A673 (cell line): ENCODE measurements at regions not wholly inside any gene's neighbourhood (a gene's known extent, or its start where the extent isn't known, plus 50 kb on each side); places are given as distances from the start of the nearest gene placed in this dataset.

ENCODE experiments used
- BruUV-seq: library from RNA; stranded (reverse); fragments of 400-500 nt; replicated peaks from 2 replicates; lab custom pipeline; 2021; lab: Mats Ljungman, UMichigan
- CTCF ChIA-PET: fragments of 300-600 bp; sonication (Branson Sonifier 250); formaldehyde crosslinking; loops from one replicate; lab custom pipeline; 2022; ENCODE audit warnings: antibody characterized with exemption; lab: Charles Lee
- POLR2A ChIA-PET: fragments of 300-600 bp; sonication (Branson Sonifier 250); formaldehyde crosslinking; loops from one replicate; lab custom pipeline; 2022; ENCODE audit warnings: antibody characterized with exemption; ENCODE audit not compliant: low non-redundant PET; lab: Charles Lee
- DNase-seq: peaks from one replicate; pipeline ENCODE4 v3.0.0-alpha.2; 2015; ENCODE audit warnings: low spot score
- H3K27ac ChIP-seq: fragments of 200-600 bp; sonication (generic); 2 replicates; pipeline ENCODE4 v1.5.1; 2016; ENCODE audit warnings: mixed run types, low read depth, mild to moderate bottlenecking, mixed read lengths, antibody characterized with exemption, low read length; ENCODE audit not compliant: poor library complexity, severe bottlenecking
- H3K27me3 ChIP-seq: fragments of 200-600 bp; sonication (generic); replicated peaks from 2 replicates; pipeline ENCODE4 v1.6.1; 2017; ENCODE audit warnings: mixed run types, low read depth, mild to moderate bottlenecking, mixed read lengths, antibody characterized with exemption, low read length; ENCODE audit not compliant: insufficient read depth, poor library complexity
- H3K36me3 ChIP-seq: fragments of 200-600 bp; sonication (generic); 2 replicates; pipeline ENCODE4 v1.6.1; 2016; ENCODE audit warnings: mixed run types, mild to moderate bottlenecking, mixed read lengths, antibody characterized with exemption, low read length; ENCODE audit not compliant: insufficient read depth, poor library complexity, severe bottlenecking
- H3K4me1 ChIP-seq: fragments of 200-600 bp; sonication (generic); 2 replicates; pipeline ENCODE4 v1.6.1; 2017; ENCODE audit warnings: mixed run types, mild to moderate bottlenecking, mixed read lengths, antibody characterized with exemption, low read length; ENCODE audit not compliant: insufficient read depth, poor library complexity, severe bottlenecking
- H3K4me3 ChIP-seq: fragments of 200-600 bp; sonication (generic); 2 replicates; pipeline ENCODE4 v1.5.1; 2016; ENCODE audit warnings: low read depth, mixed run types, mild to moderate bottlenecking, mixed read lengths, low read length; ENCODE audit not compliant: poor library complexity, severe bottlenecking
- H3K9me3 ChIP-seq: fragments of 200-600 bp; sonication (generic); 2 replicates; pipeline ENCODE4 v1.6.1; 2016; ENCODE audit warnings: mixed run types, low read depth, mild to moderate bottlenecking, mixed read lengths, antibody characterized with exemption, low read length; ENCODE audit not compliant: poor library complexity, severe bottlenecking
- EZH2 ChIP-seq: fragments of 200-600 bp; sonication (generic); IDR thresholded peaks from 2 replicates; pipeline ENCODE4 v1.6.1; 2017; ENCODE audit warnings: borderline replicate concordance, low read depth, mild to moderate bottlenecking, mixed read lengths, antibody characterized with exemption, low read length; ENCODE audit not compliant: poor library complexity, severe bottlenecking
- intact Hi-C: fragments of 100-400 bp; cut with micrococcal nuclease; formaldehyde crosslinking; loops from one replicate; pipeline ENCODE4 v1.10.0; 2022; ENCODE audit not compliant: unreplicated experiment
- TF ChIP-seq, protein P1 (sequence below): fragments of 300-800, 200-600 bp; sonication (generic); conservative IDR thresholded peaks from 2 replicates; pipeline ENCODE4 v1.5.1; 2017; ENCODE audit warnings: low read depth, mild to moderate bottlenecking, antibody characterized with exemption, low read length, moderate library complexity, mixed read lengths

DNA sequence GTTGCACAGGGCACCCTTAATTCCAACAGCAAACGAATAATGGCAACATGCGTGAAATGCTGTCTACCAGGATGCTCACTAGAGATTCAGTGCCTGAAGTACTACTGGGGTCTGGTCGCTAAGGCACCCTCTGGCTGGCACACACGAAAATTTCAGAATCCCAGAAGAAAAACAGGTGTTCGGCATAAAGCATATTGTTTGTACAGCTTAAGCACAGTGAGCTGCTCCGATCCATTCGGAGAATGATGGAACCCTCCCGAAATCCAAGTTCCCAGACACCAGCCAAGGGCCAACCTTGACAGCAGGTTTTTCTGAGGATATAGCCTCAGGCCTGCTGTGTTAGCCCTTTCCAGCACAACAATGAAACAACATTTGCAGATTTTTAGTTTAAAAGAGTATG is 61.4 kb upstream of the ALDH1B1 start:
- no peak for TF ChIP-seq EZH2
- TF ChIP-seq, protein P1, sequence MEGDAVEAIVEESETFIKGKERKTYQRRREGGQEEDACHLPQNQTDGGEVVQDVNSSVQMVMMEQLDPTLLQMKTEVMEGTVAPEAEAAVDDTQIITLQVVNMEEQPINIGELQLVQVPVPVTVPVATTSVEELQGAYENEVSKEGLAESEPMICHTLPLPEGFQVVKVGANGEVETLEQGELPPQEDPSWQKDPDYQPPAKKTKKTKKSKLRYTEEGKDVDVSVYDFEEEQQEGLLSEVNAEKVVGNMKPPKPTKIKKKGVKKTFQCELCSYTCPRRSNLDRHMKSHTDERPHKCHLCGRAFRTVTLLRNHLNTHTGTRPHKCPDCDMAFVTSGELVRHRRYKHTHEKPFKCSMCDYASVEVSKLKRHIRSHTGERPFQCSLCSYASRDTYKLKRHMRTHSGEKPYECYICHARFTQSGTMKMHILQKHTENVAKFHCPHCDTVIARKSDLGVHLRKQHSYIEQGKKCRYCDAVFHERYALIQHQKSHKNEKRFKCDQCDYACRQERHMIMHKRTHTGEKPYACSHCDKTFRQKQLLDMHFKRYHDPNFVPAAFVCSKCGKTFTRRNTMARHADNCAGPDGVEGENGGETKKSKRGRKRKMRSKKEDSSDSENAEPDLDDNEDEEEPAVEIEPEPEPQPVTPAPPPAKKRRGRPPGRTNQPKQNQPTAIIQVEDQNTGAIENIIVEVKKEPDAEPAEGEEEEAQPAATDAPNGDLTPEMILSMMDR: no peak
- no peaks in the 10 kb centered on the region for H3K36me3 ChIP-seq
- POLR2A ChIA-PET: no interaction called here
- intact Hi-C loops: no loop called here
- BruUV-seq: no TSS peak
- H3K27ac ChIP-seq: no peak overlapping the region
- DNase-seq: no peak
- H3K9me3 ChIP-seq: no peaks in the 10 kb centered on the region
- H3K4me3 ChIP-seq: no peak overlapping the region
- no peaks in the 10 kb centered on the region for H3K27me3 ChIP-seq
- CTCF ChIA-PET: interaction anchor here (0.6 kb wide), 1 partner anchor 125 kb away, joined by 4 read pairs; no protein-coding TSS in a partner anchor
- H3K4me1 ChIP-seq: no peaks in the 10 kb centered on the region

DNA sequence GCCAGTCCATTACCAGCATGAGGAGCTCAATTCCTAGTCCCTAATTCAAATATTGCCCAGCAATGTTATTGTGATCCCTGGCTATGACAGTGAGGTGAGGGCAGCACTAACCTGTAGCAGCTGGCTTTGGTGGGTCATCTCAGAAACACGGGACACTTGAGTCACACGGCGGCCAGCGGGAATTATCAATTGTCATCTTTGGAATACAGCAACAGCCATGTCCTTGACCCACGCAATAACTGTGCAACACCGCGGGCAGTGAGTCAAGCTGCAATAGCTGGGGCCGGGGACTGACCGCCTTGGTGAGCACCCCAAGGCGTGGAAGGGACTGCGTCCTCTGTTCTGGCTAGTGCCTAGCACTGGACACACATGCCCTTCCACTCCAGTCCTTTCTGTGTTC is 62.5 kb upstream of the ALDH1B1 start:
- ChIA-PET CTCF (no interaction called here), POLR2A (no interaction called here)
- H3K9me3 ChIP-seq: no peaks in the 10 kb centered on the region
- intact Hi-C loops: no loop called here
- TF ChIP-seq, protein P1: no peak
- no peak for TF ChIP-seq EZH2
- H3K36me3 ChIP-seq: no peaks in the 10 kb centered on the region
- no peaks in the 10 kb centered on the region for H3K27me3 ChIP-seq
- no peaks in the 10 kb centered on the region for H3K4me1 ChIP-seq
- no peak overlapping the region for H3K27ac ChIP-seq
- no peak for DNase-seq
- BruUV-seq: no TSS peak
- no peak overlapping the region for H3K4me3 ChIP-seq

DNA sequence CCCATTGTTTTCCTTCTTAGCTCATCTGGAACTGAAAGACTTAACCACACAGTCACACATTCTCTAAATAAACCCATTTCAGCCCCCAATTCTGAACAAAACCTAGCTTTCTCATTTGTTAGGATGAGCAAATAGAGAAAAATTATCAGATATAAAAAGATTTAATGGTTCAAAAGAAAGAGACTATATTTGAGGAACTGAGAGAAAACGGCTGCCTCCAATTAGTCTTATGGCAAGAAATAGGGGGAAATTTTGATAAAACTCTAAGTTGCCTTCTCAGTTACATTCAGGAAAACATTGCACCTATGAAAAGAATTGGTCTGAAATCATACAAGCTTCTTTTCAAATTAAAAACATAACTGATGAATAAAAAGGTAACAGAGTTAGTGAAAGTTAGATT is 63.7 kb upstream of the ALDH1B1 start:
- ChIA-PET CTCF (no interaction called here), POLR2A (no interaction called here)

More for the DNA sequence above, 63.7 kb upstream of the ALDH1B1 start:
- Histone ChIP-seq H3K4me3 (no peak overlapping the region), H3K27ac (no peak overlapping the region), H3K9me3 (no peaks in the 10 kb centered on the region), H3K27me3 (no peaks in the 10 kb centered on the region), H3K4me1 (no peaks in the 10 kb centered on the region), H3K36me3 (no peaks in the 10 kb centered on the region)
- TF ChIP-seq, protein P1: no peak
- TF ChIP-seq EZH2: no peak
- intact Hi-C loops: no loop called here
- DNase-seq: no peak
- BruUV-seq: no TSS peak
